Neuron (in vitro differentiated cells): ENCODE measurements at regions not wholly inside any gene's neighbourhood (a gene's known extent, or its start where the extent isn't known, plus 50 kb on each side); places are given as distances from the start of the nearest gene placed in this dataset.
"Not testable (repeated sequence)": the region's sequence is repeated elsewhere in the genome, so short reads cannot be mapped to it uniquely, and the experiment has no call there.

Experiments
- H2AFZ ChIP-seq: one replicate; pipeline ENCODE4 v1.6.1; 2013; ENCODE audit warnings: low read depth, mild to moderate bottlenecking, inconsistent platforms, low read length, moderate library complexity
- H3K27me3 ChIP-seq: one replicate; pipeline ENCODE4 v1.6.1; 2013; ENCODE audit warnings: low read length; ENCODE audit not compliant: insufficient read depth
- H3K36me3 ChIP-seq: one replicate; pipeline ENCODE4 v1.6.1; 2013; ENCODE audit warnings: low read length; ENCODE audit not compliant: insufficient read depth
- H3K4me1 ChIP-seq: one replicate; pipeline ENCODE4 v1.6.1; 2013; ENCODE audit warnings: low read length; ENCODE audit not compliant: insufficient read depth
- H3K4me3 ChIP-seq: 2 replicates; pipeline ENCODE4 v1.5.1; 2013; ENCODE audit warnings: mild to moderate bottlenecking, low read length, moderate library complexity
- H3K9me3 ChIP-seq: one replicate; pipeline ENCODE4 v1.6.1; 2013; ENCODE audit warnings: low read length

DNA sequence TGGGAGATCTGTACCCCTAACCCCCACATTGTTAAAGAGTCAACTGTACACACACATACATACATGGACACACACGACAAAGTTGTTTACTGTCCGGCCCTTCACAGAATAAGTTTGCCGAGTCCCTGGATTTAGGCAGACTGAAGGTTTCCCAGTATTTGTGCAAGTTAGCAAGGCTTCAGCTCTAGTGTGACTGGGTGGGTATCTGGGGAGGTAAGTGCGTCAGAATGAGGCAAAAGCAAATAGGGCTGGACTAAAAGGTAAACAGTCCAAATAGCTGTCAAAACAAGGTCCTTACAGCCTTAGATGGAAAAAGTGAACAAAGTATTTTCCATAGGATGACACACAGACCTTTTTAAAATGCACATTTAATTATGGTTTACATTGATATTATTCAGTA, 228.4 kb upstream of the UFM1 start:
- H2AFZ ChIP-seq = no peak overlapping the region
- H3K9me3 ChIP-seq = no peaks in the 10 kb centered on the region
- H3K36me3 ChIP-seq = no peaks in the 10 kb centered on the region
- no peak overlapping the region for H3K4me3 ChIP-seq
- H3K27me3 ChIP-seq = no peaks in the 10 kb centered on the region
- no peaks in the 10 kb centered on the region for H3K4me1 ChIP-seq

DNA sequence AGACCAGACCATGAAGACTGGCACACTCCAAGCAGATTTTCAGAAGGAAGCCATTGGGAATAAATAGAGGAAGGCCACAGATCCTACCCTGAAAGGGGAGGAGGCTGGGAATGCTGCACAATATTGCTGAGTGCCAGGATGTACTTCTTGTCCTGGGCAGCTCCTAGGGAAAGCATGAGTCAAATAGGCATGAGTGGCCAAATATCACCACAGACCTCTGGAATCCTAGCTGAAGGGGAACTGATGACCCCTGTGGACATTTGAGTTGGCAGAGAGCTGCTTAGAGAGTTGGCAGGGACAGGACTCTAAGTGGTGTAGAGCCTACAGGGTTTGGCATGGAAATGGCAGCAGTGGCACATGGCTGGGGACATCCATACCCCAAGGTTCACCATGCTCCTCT, 234.3 kb upstream of the TRPC4 start:
- Histone ChIP-seq H2AFZ (no peak overlapping the region), H3K4me1 (no peaks in the 10 kb centered on the region), H3K9me3 (no peaks in the 10 kb centered on the region), H3K27me3 (no peaks in the 10 kb centered on the region), H3K4me3 (no peak overlapping the region), H3K36me3 (no peaks in the 10 kb centered on the region)

GRCh38 chr13:38099751-38100150, 230.2 kb upstream of the TRPC4 start:
- Histone ChIP-seq H3K36me3 (no peaks in the 10 kb centered on the region), H3K9me3 (no peaks in the 10 kb centered on the region), H3K4me3 (no peak overlapping the region), H2AFZ (no peak overlapping the region), H3K27me3 (no peaks in the 10 kb centered on the region), H3K4me1 (no peaks in the 10 kb centered on the region)

- Histone ChIP-seq H3K27me3 (no peaks in the 10 kb centered on the region), H3K4me3 (no peak overlapping the region), H3K36me3 (no peaks in the 10 kb centered on the region), H3K9me3 (no peaks in the 10 kb centered on the region), H3K4me1 (no peaks in the 10 kb centered on the region), H2AFZ (no peak overlapping the region)
These were observed 223.9 kb upstream of the TRPC4 start for GRCh38 chr13:38093425-38093824.

DNA sequence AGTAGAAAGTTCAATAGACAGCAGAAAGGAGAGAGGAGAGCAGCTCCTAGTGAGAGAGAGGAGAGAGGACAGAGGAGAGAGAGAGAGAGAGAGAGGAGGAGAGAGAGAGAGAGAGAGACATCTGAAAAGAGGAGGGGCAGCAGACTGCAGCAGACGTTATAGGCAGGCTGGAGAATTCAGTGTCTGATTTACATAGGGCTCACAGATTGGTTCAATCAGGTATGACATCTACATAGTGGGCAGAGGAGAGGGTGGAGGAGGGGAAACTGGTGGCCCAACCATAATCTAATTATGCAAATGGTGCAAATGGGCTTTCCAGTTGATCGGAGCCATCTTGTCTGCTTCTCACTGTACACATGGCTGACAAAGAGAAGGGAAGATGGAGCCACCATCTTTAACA, 221.3 kb upstream of the TRPC4 start:
- no peaks in the 10 kb centered on the region for H3K9me3 ChIP-seq
- no peaks in the 10 kb centered on the region for H3K4me1 ChIP-seq
- H2AFZ ChIP-seq = peak overlapping the region; percentile 14
- H3K36me3 ChIP-seq = no peaks in the 10 kb centered on the region
- H3K4me3 ChIP-seq = no peak overlapping the region
- no peaks in the 10 kb centered on the region for H3K27me3 ChIP-seq

- H3K4me1 ChIP-seq = no peaks in the 10 kb centered on the region
- no peak overlapping the region for H3K4me3 ChIP-seq
- no peaks in the 10 kb centered on the region for H3K9me3 ChIP-seq
- H3K36me3 ChIP-seq = no peaks in the 10 kb centered on the region
- no peak overlapping the region for H2AFZ ChIP-seq
- H3K27me3 ChIP-seq = no peaks in the 10 kb centered on the region
These were observed 217.1 kb upstream of the TRPC4 start for GRCh38 chr13:38086721-38087120.

- no peaks in the 10 kb centered on the region for H3K4me1 ChIP-seq
- H3K9me3 ChIP-seq = no peaks in the 10 kb centered on the region
- H3K27me3 ChIP-seq = no peaks in the 10 kb centered on the region
- H2AFZ ChIP-seq = no peak overlapping the region
- no peaks in the 10 kb centered on the region for H3K36me3 ChIP-seq
- no peak overlapping the region for H3K4me3 ChIP-seq
These were observed 216.4 kb upstream of the TRPC4 start for GRCh38 chr13:38086013-38086412.

DNA sequence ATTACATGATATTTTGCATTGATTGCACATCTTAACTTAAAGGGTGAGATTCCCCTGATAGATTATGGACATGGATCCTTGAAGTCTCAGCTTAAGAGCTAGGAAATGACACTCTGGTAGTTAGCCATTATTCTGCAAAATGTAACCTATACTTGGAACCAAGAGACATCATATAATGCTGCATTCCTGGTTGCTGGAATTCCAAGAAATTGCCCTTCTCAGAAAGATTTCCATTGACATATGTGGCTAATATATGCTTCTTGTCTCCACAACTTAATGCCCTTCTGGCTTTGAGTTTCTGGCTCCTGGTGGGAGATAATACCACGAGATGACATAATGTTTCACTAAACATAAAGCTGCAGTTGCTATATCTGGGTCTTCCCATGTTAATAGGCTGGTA, 204.4 kb upstream of the TRPC4 start:
- no peak overlapping the region for H2AFZ ChIP-seq
- no peaks in the 10 kb centered on the region for H3K36me3 ChIP-seq
- H3K4me1 ChIP-seq = no peaks in the 10 kb centered on the region
- H3K9me3 ChIP-seq = no peaks in the 10 kb centered on the region
- H3K27me3 ChIP-seq = no peaks in the 10 kb centered on the region
- no peak overlapping the region for H3K4me3 ChIP-seq

- H3K36me3 ChIP-seq = no peaks in the 10 kb centered on the region
- H3K4me1 ChIP-seq = no peaks in the 10 kb centered on the region
- H2AFZ ChIP-seq = no peak overlapping the region
- H3K4me3 ChIP-seq = no peak overlapping the region
- H3K9me3 ChIP-seq = no peaks in the 10 kb centered on the region
- H3K27me3 ChIP-seq = no peaks in the 10 kb centered on the region
These were observed 203.1 kb upstream of the TRPC4 start for GRCh38 chr13:38072696-38073095.

- not testable (repeated sequence) for H2AFZ ChIP-seq, H3K4me3 ChIP-seq, H3K4me1 ChIP-seq, H3K27me3 ChIP-seq, H3K36me3 ChIP-seq, H3K9me3 ChIP-seq
These were observed 201.8 kb upstream of the TRPC4 start for GRCh38 chr13:38071340-38071739.

- Histone ChIP-seq H3K4me3 (no peak overlapping the region), H3K9me3 (no peaks in the 10 kb centered on the region), H2AFZ (no peak overlapping the region), H3K27me3 (no peaks in the 10 kb centered on the region), H3K4me1 (no peaks in the 10 kb centered on the region), H3K36me3 (no peaks in the 10 kb centered on the region)
These were observed 184.3 kb upstream of the TRPC4 start for GRCh38 chr13:38053896-38054295.

- H3K9me3 ChIP-seq = no peaks in the 10 kb centered on the region
- H2AFZ ChIP-seq = peak overlapping the region; percentile 0
- H3K4me3 ChIP-seq = no peak overlapping the region
- no peaks in the 10 kb centered on the region for H3K36me3 ChIP-seq
- H3K4me1 ChIP-seq = no peaks in the 10 kb centered on the region
- H3K27me3 ChIP-seq = no peaks in the 10 kb centered on the region
These were observed 176.4 kb upstream of the TRPC4 start for GRCh38 chr13:38046049-38046376.

DNA sequence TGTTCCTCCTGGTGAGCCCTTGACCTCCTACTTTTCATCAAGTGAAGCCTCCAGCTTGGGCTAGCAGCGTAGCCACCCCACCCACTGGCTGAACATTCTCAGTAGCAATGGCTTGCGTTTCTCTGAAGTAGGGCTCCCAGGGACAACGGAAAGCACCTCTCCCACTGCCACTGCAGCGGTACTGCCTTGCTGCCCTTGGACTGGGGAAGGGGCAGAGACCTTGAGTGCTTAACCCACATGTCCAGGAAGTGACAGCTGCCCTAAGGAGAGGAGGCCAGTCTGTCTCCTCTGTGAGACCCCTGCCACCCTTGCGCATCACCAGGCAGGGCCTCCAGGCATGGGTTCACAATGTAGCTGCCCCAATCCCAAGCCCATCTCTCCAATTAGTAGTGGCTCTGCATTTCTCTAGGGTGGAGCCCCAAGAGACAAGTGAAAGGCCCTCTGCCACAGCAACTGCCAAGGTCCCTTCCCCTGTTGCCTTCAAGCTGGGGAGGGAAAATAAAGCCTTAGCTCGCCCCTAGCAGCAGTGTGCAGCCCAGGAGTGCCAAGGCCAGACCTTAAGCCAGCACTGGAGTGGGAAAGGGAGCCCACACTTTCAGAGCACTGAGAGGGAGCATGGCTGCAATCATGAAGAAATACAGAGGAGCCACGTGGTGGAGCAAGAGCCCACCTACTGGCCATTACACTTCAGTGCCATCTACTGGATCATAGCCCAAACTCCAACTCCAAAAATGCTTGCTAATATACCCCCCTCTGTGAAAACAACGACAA, 175.9 kb upstream of the TRPC4 start:
- Histone ChIP-seq H3K27me3 (no peaks in the 10 kb centered on the region), H3K36me3 (no peaks in the 10 kb centered on the region), H3K4me1 (no peaks in the 10 kb centered on the region), H2AFZ (peak overlapping the region; percentile 0), H3K9me3 (no peaks in the 10 kb centered on the region), H3K4me3 (no peak overlapping the region)

DNA sequence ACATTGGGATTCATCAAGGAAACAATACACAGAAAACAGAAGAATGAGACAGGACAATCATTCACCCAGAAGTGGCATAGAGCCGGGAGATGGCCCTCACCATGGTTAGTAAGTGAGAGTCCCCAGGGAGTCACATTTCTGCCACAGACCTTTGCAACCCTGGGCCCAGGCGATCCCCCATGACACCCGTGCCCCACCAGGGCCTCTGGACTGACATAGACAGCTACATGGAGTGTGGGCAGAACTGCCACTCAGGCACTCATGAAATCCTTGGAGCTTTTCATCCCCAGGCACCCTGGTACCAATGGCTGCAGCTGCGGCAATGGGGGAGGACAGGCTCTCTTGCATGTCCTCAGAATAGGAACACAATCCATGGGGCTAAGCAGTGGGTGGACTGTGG, 174.5 kb upstream of the TRPC4 start:
- no peaks in the 10 kb centered on the region for H3K4me1 ChIP-seq
- no peaks in the 10 kb centered on the region for H3K36me3 ChIP-seq
- no peaks in the 10 kb centered on the region for H3K9me3 ChIP-seq
- H3K27me3 ChIP-seq = no peaks in the 10 kb centered on the region
- H2AFZ ChIP-seq = no peak overlapping the region
- no peak overlapping the region for H3K4me3 ChIP-seq
